ENCODE measurements at regions not wholly inside any gene's neighbourhood (a gene's known extent, or its start where the extent isn't known, plus 50 kb on each side); places are given as distances from the start of the nearest gene placed in this dataset.

DNA sequence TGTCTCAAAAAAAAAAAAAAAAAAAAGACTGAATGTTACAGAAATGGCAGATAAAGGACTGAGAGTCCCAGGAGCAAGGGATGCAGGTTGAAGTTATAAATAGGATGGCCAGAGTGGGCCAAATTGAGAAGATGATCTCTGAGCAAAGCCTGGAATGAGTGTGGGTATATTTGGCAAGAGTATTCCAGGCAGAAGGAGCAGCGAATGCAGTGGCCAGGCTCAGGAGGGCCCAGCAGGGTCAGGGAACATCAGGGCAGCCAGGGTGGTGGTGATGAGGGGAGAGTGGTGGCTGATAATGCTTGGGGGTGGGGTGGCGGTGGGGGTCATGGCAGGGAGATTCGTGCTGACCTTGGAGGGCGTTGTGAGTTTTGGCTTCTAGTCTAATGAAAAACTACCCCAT lies 141.3 kb upstream of the AGAP1 start:
- Histone ChIP-seq H3K4me1 (ENCODE audit: control insufficient read depth, extremely low read depth, insufficient read depth, low read length) (peaks cover 1% of the 10 kb centered on the region), H3K27me3 (ENCODE audit: control insufficient read depth, insufficient read depth, low read length) (no peaks in the 10 kb centered on the region), H4K20me1 (ENCODE audit: control insufficient read depth, extremely low read depth, insufficient read depth, low read length) (no peaks in the 10 kb centered on the region), H3K79me2 (ENCODE audit: control insufficient read depth, insufficient read depth, low read length) (no peaks in the 10 kb centered on the region), H3K36me3 (ENCODE audit: control insufficient read depth, insufficient read depth, low read length) (no peaks in the 10 kb centered on the region), H3K27ac (ENCODE audit: insufficient read depth, low read length) (no peak overlapping the region), H2AFZ (ENCODE audit: low read length) (no peak overlapping the region), H3K9ac (ENCODE audit: insufficient read depth, low read length) (no peak overlapping the region), H3K9me3 (ENCODE audit: control insufficient read depth, insufficient read depth, low read depth, low read length) (no peaks in the 10 kb centered on the region), H3K4me3 (replicated peaks in 1 of 4; ENCODE audit: control extremely low read depth in 1 of 4, insufficient read depth in 1 of 4, low read depth in 3 of 4, low read length in 4 of 4) (no peak overlapping the region), H3K4me2 (ENCODE audit: extremely low read depth, insufficient read depth, low read length) (no peak overlapping the region)
- TF ChIP-seq EZH2 (IDR thresholded peaks at IDR 0.05; ENCODE audit: low read length, missing control alignments) = no peak
- TF ChIP-seq, protein P1, sequence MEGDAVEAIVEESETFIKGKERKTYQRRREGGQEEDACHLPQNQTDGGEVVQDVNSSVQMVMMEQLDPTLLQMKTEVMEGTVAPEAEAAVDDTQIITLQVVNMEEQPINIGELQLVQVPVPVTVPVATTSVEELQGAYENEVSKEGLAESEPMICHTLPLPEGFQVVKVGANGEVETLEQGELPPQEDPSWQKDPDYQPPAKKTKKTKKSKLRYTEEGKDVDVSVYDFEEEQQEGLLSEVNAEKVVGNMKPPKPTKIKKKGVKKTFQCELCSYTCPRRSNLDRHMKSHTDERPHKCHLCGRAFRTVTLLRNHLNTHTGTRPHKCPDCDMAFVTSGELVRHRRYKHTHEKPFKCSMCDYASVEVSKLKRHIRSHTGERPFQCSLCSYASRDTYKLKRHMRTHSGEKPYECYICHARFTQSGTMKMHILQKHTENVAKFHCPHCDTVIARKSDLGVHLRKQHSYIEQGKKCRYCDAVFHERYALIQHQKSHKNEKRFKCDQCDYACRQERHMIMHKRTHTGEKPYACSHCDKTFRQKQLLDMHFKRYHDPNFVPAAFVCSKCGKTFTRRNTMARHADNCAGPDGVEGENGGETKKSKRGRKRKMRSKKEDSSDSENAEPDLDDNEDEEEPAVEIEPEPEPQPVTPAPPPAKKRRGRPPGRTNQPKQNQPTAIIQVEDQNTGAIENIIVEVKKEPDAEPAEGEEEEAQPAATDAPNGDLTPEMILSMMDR (conservative IDR thresholded peaks at IDR 0.05 in 1 of 2, IDR thresholded peaks at IDR 0.05 in 1 of 2; ENCODE audit: low read depth in 1 of 2, low read length in 2 of 2) = no peak
- no peak for DNase-seq (ENCODE audit: low read depth in 2 of 2)

DNA sequence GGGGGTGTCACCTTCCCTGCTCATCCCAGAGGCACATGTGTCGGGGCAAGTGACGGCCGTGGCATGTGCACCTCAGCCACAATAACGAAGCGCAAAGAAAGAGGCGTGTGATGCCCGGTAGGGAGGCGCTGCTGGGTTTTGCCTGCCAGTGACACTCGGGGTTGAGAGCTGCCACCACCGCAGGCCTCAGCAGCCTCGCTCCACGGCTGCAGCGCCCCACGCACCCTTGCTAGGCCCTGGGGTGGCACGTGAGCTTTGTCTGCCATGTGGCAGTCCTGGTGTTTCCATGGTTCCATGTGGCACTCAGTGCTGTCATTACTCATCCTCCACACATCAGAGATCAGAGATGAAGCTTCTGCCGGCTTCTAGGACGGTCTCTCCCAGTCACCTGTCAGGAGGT lies 136.0 kb upstream of the AGAP1 start:
- no peak for DNase-seq (ENCODE audit: low read depth in 2 of 2)
- TF ChIP-seq, protein P1 (conservative IDR thresholded peaks at IDR 0.05 in 1 of 2, IDR thresholded peaks at IDR 0.05 in 1 of 2; ENCODE audit: low read depth in 1 of 2, low read length in 2 of 2) = no peak
- TF ChIP-seq EZH2 (IDR thresholded peaks at IDR 0.05; ENCODE audit: low read length, missing control alignments) = no peak
- no peaks in the 10 kb centered on the region for H3K36me3 ChIP-seq (ENCODE audit: control insufficient read depth, insufficient read depth, low read length)

DNA sequence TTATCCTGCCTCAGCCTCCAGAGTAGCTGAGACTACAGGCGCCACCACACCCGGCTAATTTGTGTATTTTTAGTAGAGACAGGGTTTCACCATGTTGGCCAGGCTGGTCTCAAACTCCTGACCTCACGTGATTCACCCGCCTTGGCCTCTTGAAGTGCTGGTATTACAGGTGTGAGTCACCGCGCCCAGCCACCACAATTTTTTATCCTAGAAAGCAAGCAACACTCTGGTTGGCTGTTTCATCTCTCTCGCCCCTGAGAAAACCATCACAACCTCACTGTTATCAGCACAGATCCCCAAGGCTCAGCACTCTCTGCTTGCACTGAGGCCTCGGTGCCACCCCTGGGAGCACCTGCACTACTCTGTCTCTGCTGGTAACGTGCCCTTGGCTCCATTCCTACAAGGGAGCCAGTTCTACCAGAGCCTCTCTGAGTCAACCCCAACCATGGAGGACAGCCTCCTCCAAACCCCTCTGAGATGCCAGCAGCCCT lies 134.8 kb upstream of the AGAP1 start:
- Histone ChIP-seq H2AFZ (ENCODE audit: low read length) (no peak overlapping the region), H3K36me3 (ENCODE audit: control insufficient read depth, insufficient read depth, low read length) (no peaks in the 10 kb centered on the region), H3K4me1 (ENCODE audit: control insufficient read depth, extremely low read depth, insufficient read depth, low read length) (no peaks in the 10 kb centered on the region), H3K4me2 (ENCODE audit: extremely low read depth, insufficient read depth, low read length) (no peak overlapping the region), H3K4me3 (replicated peaks in 1 of 4; ENCODE audit: control extremely low read depth in 1 of 4, insufficient read depth in 1 of 4, low read depth in 3 of 4, low read length in 4 of 4) (no peak overlapping the region), H3K27ac (ENCODE audit: insufficient read depth, low read length) (no peak overlapping the region), H3K27me3 (ENCODE audit: control insufficient read depth, insufficient read depth, low read length) (no peaks in the 10 kb centered on the region), H3K79me2 (ENCODE audit: control insufficient read depth, insufficient read depth, low read length) (no peaks in the 10 kb centered on the region), H4K20me1 (ENCODE audit: control insufficient read depth, extremely low read depth, insufficient read depth, low read length) (no peaks in the 10 kb centered on the region), H3K9me3 (ENCODE audit: control insufficient read depth, insufficient read depth, low read depth, low read length) (no peaks in the 10 kb centered on the region), H3K9ac (ENCODE audit: insufficient read depth, low read length) (no peak overlapping the region)
- DNase-seq (ENCODE audit: low read depth in 2 of 2) = peak in 1 of 2 donors; percentile 82
- TF ChIP-seq EZH2 (IDR thresholded peaks at IDR 0.05; ENCODE audit: low read length, missing control alignments) = no peak
- TF ChIP-seq, protein P1 (conservative IDR thresholded peaks at IDR 0.05 in 1 of 2, IDR thresholded peaks at IDR 0.05 in 1 of 2; ENCODE audit: low read depth in 1 of 2, low read length in 2 of 2) = no peak

More for the DNA sequence above, 136.0 kb upstream of the AGAP1 start:
- H3K9ac ChIP-seq (ENCODE audit: insufficient read depth, low read length) = no peak overlapping the region
- H2AFZ ChIP-seq (ENCODE audit: low read length) = no peak overlapping the region
- no peaks in the 10 kb centered on the region for H3K27me3 ChIP-seq (ENCODE audit: control insufficient read depth, insufficient read depth, low read length)
- H3K4me3 ChIP-seq (replicated peaks in 1 of 4; ENCODE audit: control extremely low read depth in 1 of 4, insufficient read depth in 1 of 4, low read depth in 3 of 4, low read length in 4 of 4) = no peak overlapping the region
- H3K27ac ChIP-seq (ENCODE audit: insufficient read depth, low read length) = no peak overlapping the region
- no peaks in the 10 kb centered on the region for H3K79me2 ChIP-seq (ENCODE audit: control insufficient read depth, insufficient read depth, low read length)
- no peaks in the 10 kb centered on the region for H3K9me3 ChIP-seq (ENCODE audit: control insufficient read depth, insufficient read depth, low read depth, low read length)
- no peak overlapping the region for H3K4me2 ChIP-seq (ENCODE audit: extremely low read depth, insufficient read depth, low read length)
- no peaks in the 10 kb centered on the region for H3K4me1 ChIP-seq (ENCODE audit: control insufficient read depth, extremely low read depth, insufficient read depth, low read length)
- no peaks in the 10 kb centered on the region for H4K20me1 ChIP-seq (ENCODE audit: control insufficient read depth, extremely low read depth, insufficient read depth, low read length)

Data from fibroblast of lung (primary cell).